K562 (cell line): ENCODE measurements at regions not wholly inside any gene's neighbourhood (a gene's known extent, or its start where the extent isn't known, plus 50 kb on each side); places are given as distances from the start of the nearest gene placed in this dataset.

Experiments used
- MTA2 ChIP-seq: fragments of 450-650 bp; IDR thresholded peaks from 2 replicates; pipeline ENCODE4 v1.6.1; 2016; ENCODE audit warnings: low read depth
- TF ChIP-seq, protein P1 (sequence below): fragments of 450-650 bp; IDR thresholded peaks from 2 replicates; pipeline ENCODE4 v1.6.1; 2016; ENCODE audit warnings: mild to moderate bottlenecking, moderate library complexity
- TF ChIP-seq, protein P2 (sequence below), 2 experiments: fragments of 200-800 bp in 1 of 2; sonication (Bioruptor generic) in 1 of 2; sonication (generic) in 1 of 2; formaldehyde crosslinking in 1 of 2; IDR thresholded peaks in 1 of 2; conservative IDR thresholded peaks in 1 of 2; 2 replicates each; pipeline versions ENCODE4 v1.5.0 to v1.6.1; 2016 to 2020; ENCODE audit warnings: missing compliant biosample characterization in 1 of 2, missing genetic modification characterization in 1 of 2, missing genetic modification reagents in 1 of 2
- TF ChIP-seq, protein P3 (sequence below): fragments of 250-450 bp; sonication (Bioruptor Pico); IDR thresholded peaks from 2 replicates; pipeline ENCODE4 v1.5.1; 2021; ENCODE audit warnings: mild to moderate bottlenecking

DNA sequence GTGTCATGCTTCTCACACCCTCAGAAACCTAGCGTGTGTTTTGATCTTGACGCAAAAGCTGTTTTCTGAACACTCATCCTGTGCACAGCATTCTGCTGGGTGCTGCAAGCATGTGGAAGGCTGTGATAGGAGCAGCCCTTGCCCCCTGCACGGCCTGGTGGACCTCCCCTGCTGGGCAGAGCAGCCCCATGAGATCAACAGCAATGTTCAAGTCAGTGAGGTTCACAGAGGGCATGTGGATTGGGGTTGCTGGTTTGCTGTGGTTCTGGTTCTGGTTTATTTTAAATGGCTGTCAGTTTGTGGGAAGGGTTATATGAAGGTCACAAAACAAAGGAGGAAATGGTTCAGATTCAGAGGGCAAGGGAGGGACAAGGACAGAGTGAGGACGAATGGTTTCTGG lies 71.3 kb downstream of the SOWAHC start (continued):
- TF ChIP-seq, protein P1, sequence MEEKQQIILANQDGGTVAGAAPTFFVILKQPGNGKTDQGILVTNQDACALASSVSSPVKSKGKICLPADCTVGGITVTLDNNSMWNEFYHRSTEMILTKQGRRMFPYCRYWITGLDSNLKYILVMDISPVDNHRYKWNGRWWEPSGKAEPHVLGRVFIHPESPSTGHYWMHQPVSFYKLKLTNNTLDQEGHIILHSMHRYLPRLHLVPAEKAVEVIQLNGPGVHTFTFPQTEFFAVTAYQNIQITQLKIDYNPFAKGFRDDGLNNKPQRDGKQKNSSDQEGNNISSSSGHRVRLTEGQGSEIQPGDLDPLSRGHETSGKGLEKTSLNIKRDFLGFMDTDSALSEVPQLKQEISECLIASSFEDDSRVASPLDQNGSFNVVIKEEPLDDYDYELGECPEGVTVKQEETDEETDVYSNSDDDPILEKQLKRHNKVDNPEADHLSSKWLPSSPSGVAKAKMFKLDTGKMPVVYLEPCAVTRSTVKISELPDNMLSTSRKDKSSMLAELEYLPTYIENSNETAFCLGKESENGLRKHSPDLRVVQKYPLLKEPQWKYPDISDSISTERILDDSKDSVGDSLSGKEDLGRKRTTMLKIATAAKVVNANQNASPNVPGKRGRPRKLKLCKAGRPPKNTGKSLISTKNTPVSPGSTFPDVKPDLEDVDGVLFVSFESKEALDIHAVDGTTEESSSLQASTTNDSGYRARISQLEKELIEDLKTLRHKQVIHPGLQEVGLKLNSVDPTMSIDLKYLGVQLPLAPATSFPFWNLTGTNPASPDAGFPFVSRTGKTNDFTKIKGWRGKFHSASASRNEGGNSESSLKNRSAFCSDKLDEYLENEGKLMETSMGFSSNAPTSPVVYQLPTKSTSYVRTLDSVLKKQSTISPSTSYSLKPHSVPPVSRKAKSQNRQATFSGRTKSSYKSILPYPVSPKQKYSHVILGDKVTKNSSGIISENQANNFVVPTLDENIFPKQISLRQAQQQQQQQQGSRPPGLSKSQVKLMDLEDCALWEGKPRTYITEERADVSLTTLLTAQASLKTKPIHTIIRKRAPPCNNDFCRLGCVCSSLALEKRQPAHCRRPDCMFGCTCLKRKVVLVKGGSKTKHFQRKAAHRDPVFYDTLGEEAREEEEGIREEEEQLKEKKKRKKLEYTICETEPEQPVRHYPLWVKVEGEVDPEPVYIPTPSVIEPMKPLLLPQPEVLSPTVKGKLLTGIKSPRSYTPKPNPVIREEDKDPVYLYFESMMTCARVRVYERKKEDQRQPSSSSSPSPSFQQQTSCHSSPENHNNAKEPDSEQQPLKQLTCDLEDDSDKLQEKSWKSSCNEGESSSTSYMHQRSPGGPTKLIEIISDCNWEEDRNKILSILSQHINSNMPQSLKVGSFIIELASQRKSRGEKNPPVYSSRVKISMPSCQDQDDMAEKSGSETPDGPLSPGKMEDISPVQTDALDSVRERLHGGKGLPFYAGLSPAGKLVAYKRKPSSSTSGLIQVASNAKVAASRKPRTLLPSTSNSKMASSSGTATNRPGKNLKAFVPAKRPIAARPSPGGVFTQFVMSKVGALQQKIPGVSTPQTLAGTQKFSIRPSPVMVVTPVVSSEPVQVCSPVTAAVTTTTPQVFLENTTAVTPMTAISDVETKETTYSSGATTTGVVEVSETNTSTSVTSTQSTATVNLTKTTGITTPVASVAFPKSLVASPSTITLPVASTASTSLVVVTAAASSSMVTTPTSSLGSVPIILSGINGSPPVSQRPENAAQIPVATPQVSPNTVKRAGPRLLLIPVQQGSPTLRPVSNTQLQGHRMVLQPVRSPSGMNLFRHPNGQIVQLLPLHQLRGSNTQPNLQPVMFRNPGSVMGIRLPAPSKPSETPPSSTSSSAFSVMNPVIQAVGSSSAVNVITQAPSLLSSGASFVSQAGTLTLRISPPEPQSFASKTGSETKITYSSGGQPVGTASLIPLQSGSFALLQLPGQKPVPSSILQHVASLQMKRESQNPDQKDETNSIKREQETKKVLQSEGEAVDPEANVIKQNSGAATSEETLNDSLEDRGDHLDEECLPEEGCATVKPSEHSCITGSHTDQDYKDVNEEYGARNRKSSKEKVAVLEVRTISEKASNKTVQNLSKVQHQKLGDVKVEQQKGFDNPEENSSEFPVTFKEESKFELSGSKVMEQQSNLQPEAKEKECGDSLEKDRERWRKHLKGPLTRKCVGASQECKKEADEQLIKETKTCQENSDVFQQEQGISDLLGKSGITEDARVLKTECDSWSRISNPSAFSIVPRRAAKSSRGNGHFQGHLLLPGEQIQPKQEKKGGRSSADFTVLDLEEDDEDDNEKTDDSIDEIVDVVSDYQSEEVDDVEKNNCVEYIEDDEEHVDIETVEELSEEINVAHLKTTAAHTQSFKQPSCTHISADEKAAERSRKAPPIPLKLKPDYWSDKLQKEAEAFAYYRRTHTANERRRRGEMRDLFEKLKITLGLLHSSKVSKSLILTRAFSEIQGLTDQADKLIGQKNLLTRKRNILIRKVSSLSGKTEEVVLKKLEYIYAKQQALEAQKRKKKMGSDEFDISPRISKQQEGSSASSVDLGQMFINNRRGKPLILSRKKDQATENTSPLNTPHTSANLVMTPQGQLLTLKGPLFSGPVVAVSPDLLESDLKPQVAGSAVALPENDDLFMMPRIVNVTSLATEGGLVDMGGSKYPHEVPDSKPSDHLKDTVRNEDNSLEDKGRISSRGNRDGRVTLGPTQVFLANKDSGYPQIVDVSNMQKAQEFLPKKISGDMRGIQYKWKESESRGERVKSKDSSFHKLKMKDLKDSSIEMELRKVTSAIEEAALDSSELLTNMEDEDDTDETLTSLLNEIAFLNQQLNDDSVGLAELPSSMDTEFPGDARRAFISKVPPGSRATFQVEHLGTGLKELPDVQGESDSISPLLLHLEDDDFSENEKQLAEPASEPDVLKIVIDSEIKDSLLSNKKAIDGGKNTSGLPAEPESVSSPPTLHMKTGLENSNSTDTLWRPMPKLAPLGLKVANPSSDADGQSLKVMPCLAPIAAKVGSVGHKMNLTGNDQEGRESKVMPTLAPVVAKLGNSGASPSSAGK: no peak
- TF ChIP-seq MTA2: no peak
- TF ChIP-seq, protein P2, sequence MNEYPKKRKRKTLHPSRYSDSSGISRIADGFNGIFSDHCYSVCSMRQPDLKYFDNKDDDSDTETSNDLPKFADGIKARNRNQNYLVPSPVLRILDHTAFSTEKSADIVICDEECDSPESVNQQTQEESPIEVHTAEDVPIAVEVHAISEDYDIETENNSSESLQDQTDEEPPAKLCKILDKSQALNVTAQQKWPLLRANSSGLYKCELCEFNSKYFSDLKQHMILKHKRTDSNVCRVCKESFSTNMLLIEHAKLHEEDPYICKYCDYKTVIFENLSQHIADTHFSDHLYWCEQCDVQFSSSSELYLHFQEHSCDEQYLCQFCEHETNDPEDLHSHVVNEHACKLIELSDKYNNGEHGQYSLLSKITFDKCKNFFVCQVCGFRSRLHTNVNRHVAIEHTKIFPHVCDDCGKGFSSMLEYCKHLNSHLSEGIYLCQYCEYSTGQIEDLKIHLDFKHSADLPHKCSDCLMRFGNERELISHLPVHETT (CRISPR knock-in tag; conservative IDR thresholded peaks at IDR 0.05 in 1 of 2, IDR thresholded peaks at IDR 0.05 in 1 of 2): no peak
- TF ChIP-seq, protein P3, sequence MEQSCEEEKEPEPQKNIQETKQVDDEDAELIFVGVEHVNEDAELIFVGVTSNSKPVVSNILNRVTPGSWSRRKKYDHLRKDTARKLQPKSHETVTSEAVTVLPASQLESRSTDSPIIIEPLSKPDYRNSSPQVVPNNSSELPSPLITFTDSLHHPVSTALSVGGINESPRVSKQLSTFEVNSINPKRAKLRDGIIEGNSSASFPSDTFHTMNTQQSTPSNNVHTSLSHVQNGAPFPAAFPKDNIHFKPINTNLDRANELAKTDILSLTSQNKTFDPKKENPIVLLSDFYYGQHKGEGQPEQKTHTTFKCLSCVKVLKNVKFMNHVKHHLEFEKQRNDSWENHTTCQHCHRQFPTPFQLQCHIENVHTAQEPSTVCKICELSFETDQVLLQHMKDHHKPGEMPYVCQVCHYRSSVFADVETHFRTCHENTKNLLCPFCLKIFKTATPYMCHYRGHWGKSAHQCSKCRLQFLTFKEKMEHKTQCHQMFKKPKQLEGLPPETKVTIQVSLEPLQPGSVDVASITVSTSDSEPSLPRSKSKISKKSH (CRISPR knock-in tag): no peak
- TF ChIP-seq, all 486 proteins: peak for 0
